ENCODE measurements at regions not wholly inside any gene's neighbourhood (a gene's known extent, or its start where the extent isn't known, plus 50 kb on each side); places are given as distances from the start of the nearest gene placed in this dataset.

GRCh38 chrX:87895421-87895820, 377.8 kb downstream of the KLHL4 start:
- H3K27me3 ChIP-seq (ENCODE audit: insufficient read depth) = no peaks in the 10 kb centered on the region
- no peaks in the 10 kb centered on the region for H3K9me3 ChIP-seq
- no peak overlapping the region for H3K27ac ChIP-seq (ENCODE audit: low read depth in 2 of 2, low read length in 1 of 2)
- H3K9me2 ChIP-seq = no peaks in the 10 kb centered on the region
- no peak overlapping the region for H3K4me2 ChIP-seq
- no peaks in the 10 kb centered on the region for H3K4me1 ChIP-seq (ENCODE audit: control insufficient read depth in 1 of 2, insufficient read depth in 2 of 2, low read depth in 1 of 2, low read length in 1 of 2)
- no peaks in the 10 kb centered on the region for H3F3A ChIP-seq (replicated peaks; ENCODE audit: insufficient read depth)
- no peak overlapping the region for H3K4me3 ChIP-seq (ENCODE audit: low read depth in 2 of 2, low read length in 1 of 2)
- no peak overlapping the region for H3K9ac ChIP-seq
- no peaks in the 10 kb centered on the region for H4K20me1 ChIP-seq (ENCODE audit: insufficient read depth)
- ChIA-PET POLR2A (no interaction called here), CTCF (no interaction called here)
- 0% methylated on average over 2 of the region's 2 CpGs for WGBS (ENCODE audit: low lambda C conversion rate)
- H3K36me3 ChIP-seq (replicated peaks in 1 of 2; ENCODE audit: control insufficient read depth in 1 of 2, insufficient read depth in 2 of 2, low read length in 1 of 2) = no peaks in the 10 kb centered on the region
- no peak for TF ChIP-seq PBX3 (IDR thresholded peaks at IDR 0.05)
- TF ChIP-seq SMC3 (IDR thresholded peaks at IDR 0.05; ENCODE audit: low read depth, low read length) = no peak
- no peak for TF ChIP-seq CTCF (IDR thresholded peaks at IDR 0.05)
- TF ChIP-seq TEAD4 (IDR thresholded peaks at IDR 0.05; ENCODE audit: borderline replicate concordance, insufficient read depth) = no peak
- TF ChIP-seq SIN3A (IDR thresholded peaks at IDR 0.05; ENCODE audit: borderline replicate concordance, low read depth, low read length) = no peak
- no peak for TF ChIP-seq TAF1 (IDR thresholded peaks at IDR 0.05; ENCODE audit: borderline replicate concordance, low read depth, low read length)
- no peak for TF ChIP-seq USF1 (IDR thresholded peaks at IDR 0.05; ENCODE audit: borderline replicate concordance, low read depth)
- TF ChIP-seq FOSL2 (IDR thresholded peaks at IDR 0.05; ENCODE audit: borderline replicate concordance, low read depth) = no peak
- no peak for TF ChIP-seq GABPA (IDR thresholded peaks at IDR 0.05; ENCODE audit: low read depth)
- no peak for TF ChIP-seq MEF2A (IDR thresholded peaks at IDR 0.05; ENCODE audit: borderline replicate concordance, low read depth)
- no peak for TF ChIP-seq FOXM1 (IDR thresholded peaks at IDR 0.05; ENCODE audit: low read depth)
- TF ChIP-seq RFX5 (IDR thresholded peaks at IDR 0.05; ENCODE audit: low read length) = no peak
- TF ChIP-seq EZH2phosphoT487 (IDR thresholded peaks at IDR 0.05; ENCODE audit: borderline replicate concordance, low read depth) = no peak
- no peak overlapping the region for H2AFZ ChIP-seq (ENCODE audit: low read depth)
- DNase-seq = no peak
- H3K79me2 ChIP-seq (ENCODE audit: insufficient read depth) = no peaks in the 10 kb centered on the region

- Histone ChIP-seq H3K36me3 (replicated peaks in 1 of 2; ENCODE audit: control insufficient read depth in 1 of 2, insufficient read depth in 2 of 2, low read length in 1 of 2) (no peaks in the 10 kb centered on the region), H3K4me1 (ENCODE audit: control insufficient read depth in 1 of 2, insufficient read depth in 2 of 2, low read depth in 1 of 2, low read length in 1 of 2) (no peaks in the 10 kb centered on the region), H3K9me2 (no peaks in the 10 kb centered on the region), H3K9me3 (no peaks in the 10 kb centered on the region), H3K79me2 (ENCODE audit: insufficient read depth) (no peaks in the 10 kb centered on the region), H4K20me1 (ENCODE audit: insufficient read depth) (no peaks in the 10 kb centered on the region), H3K9ac (no peak overlapping the region), H2AFZ (ENCODE audit: low read depth) (no peak overlapping the region), H3K4me2 (no peak overlapping the region), H3K4me3 (ENCODE audit: low read depth in 2 of 2, low read length in 1 of 2) (no peak overlapping the region), H3F3A (replicated peaks; ENCODE audit: insufficient read depth) (no peaks in the 10 kb centered on the region), H3K27ac (ENCODE audit: low read depth in 2 of 2, low read length in 1 of 2) (no peak overlapping the region), H3K27me3 (ENCODE audit: insufficient read depth) (no peaks in the 10 kb centered on the region)
- 0% methylated on average over 1 of the region's 1 CpG for WGBS (ENCODE audit: low lambda C conversion rate)
- ChIA-PET POLR2A (no interaction called here), CTCF (no interaction called here)
- DNase-seq = no peak
- TF ChIP-seq ELF1 (IDR thresholded peaks at IDR 0.05) (no peak), NFIC (IDR thresholded peaks at IDR 0.05; ENCODE audit: borderline replicate concordance) (no peak), CHD2 (IDR thresholded peaks at IDR 0.05; ENCODE audit: low read length, partially characterized antibody) (no peak), SMC3 (IDR thresholded peaks at IDR 0.05; ENCODE audit: low read depth, low read length) (no peak), MAX (IDR thresholded peaks at IDR 0.05; ENCODE audit: low read depth) (no peak), ZBTB33 (IDR thresholded peaks at IDR 0.05; ENCODE audit: borderline replicate concordance, low read depth) (no peak), EZH2phosphoT487 (IDR thresholded peaks at IDR 0.05; ENCODE audit: borderline replicate concordance, low read depth) (no peak), TEAD4 (IDR thresholded peaks at IDR 0.05; ENCODE audit: borderline replicate concordance, insufficient read depth) (no peak), NRF1 (IDR thresholded peaks at IDR 0.05; ENCODE audit: low read depth, low read length) (no peak), JUND (IDR thresholded peaks at IDR 0.05) (no peak), MXI1 (IDR thresholded peaks at IDR 0.05; ENCODE audit: low read depth, low read length) (no peak), YY1 (IDR thresholded peaks at IDR 0.05; ENCODE audit: low read depth) (no peak), RAD21 (IDR thresholded peaks at IDR 0.05; ENCODE audit: low read length) (no peak), GABPA (IDR thresholded peaks at IDR 0.05; ENCODE audit: low read depth) (no peak), PBX3 (IDR thresholded peaks at IDR 0.05) (no peak)
Measured at GRCh38 chrX:87896057-87896456, 378.5 kb downstream of the KLHL4 start.

Data from SK-N-SH (cell line).